ENCODE measurements at regions not wholly inside any gene's neighbourhood (a gene's known extent, or its start where the extent isn't known, plus 50 kb on each side); places are given as distances from the start of the nearest gene placed in this dataset.

- H3K36me3 ChIP-seq (ENCODE audit: control insufficient read depth, insufficient read depth, low read length): no peaks in the 10 kb centered on the region
- no peak overlapping the region for H3K27ac ChIP-seq (ENCODE audit: low read length)
- BruUV-seq (replicated peaks): no TSS peak
- POLR2A ChIA-PET: no interaction called here
- intact Hi-C loops (cut with micrococcal nuclease; ENCODE audit: unreplicated experiment) (no loop called here), in situ Hi-C loops (cut with HindIII; ENCODE audit: low pct_unique_long_range_greater_than_20kb, low sequenced_read_pairs) (no loop called here)
- no peak overlapping the region for H3K4me3 ChIP-seq (ENCODE audit: low read depth in 2 of 2, low read length in 2 of 2)
- peaks cover 2% of the 10 kb centered on the region for H3K27me3 ChIP-seq (ENCODE audit: control insufficient read depth, insufficient read depth, low read length)
- no peaks in the 10 kb centered on the region for H3K4me1 ChIP-seq (ENCODE audit: control insufficient read depth, insufficient read depth, low read length)
- CTCF ChIA-PET: no interaction called here
- TF ChIP-seq CTCF (IDR thresholded peaks at IDR 0.05) (no peak), TCF7L2 (IDR thresholded peaks at IDR 0.05; ENCODE audit: low read depth, low read length) (no peak), POLR2AphosphoS5 (IDR thresholded peaks at IDR 0.05; ENCODE audit: low read depth, low read length) (no peak), SIN3A (IDR thresholded peaks at IDR 0.05; ENCODE audit: borderline replicate concordance, insufficient read depth, low read depth, low read length) (no peak), REST (IDR thresholded peaks at IDR 0.05; ENCODE audit: insufficient read depth in 1 of 2, low read depth in 2 of 2, low read length in 1 of 2) (no peak)
- ATAC-seq (no peak), DNase-seq (ENCODE audit: low read depth, low spot score) (no peak)
- no peaks in the 10 kb centered on the region for H3K9me3 ChIP-seq (ENCODE audit: control insufficient read depth, insufficient read depth, low read depth, low read length)
These were observed 126.2 kb downstream of the SEC23IP start for GRCh38 chr10:120018695-120019094.

GRCh38 chr10:120019568-120019967 lies 127.0 kb downstream of the SEC23IP start:
- H3K27me3 ChIP-seq (ENCODE audit: control insufficient read depth, insufficient read depth, low read length): peaks cover 2% of the 10 kb centered on the region
- intact Hi-C loops (cut with micrococcal nuclease; ENCODE audit: unreplicated experiment): no loop called here
- H3K9me3 ChIP-seq (ENCODE audit: control insufficient read depth, insufficient read depth, low read depth, low read length): no peaks in the 10 kb centered on the region
- in situ Hi-C loops (cut with HindIII; ENCODE audit: low pct_unique_long_range_greater_than_20kb, low sequenced_read_pairs): no loop called here
- no TSS peak for BruUV-seq (replicated peaks)
- no peak overlapping the region for H3K27ac ChIP-seq (ENCODE audit: low read length)
- no peaks in the 10 kb centered on the region for H3K36me3 ChIP-seq (ENCODE audit: control insufficient read depth, insufficient read depth, low read length)
- ATAC-seq (no peak), DNase-seq (ENCODE audit: low read depth, low spot score) (no peak)
- H3K4me3 ChIP-seq (ENCODE audit: low read depth in 2 of 2, low read length in 2 of 2): no peak overlapping the region
- CTCF ChIA-PET: no interaction called here
- POLR2A ChIA-PET: no interaction called here
- no peaks in the 10 kb centered on the region for H3K4me1 ChIP-seq (ENCODE audit: control insufficient read depth, insufficient read depth, low read length)
- TF ChIP-seq TCF7L2 (IDR thresholded peaks at IDR 0.05; ENCODE audit: low read depth, low read length): no peak
- TF ChIP-seq REST (IDR thresholded peaks at IDR 0.05; ENCODE audit: insufficient read depth in 1 of 2, low read depth in 2 of 2, low read length in 1 of 2): no peak
- no peak for TF ChIP-seq POLR2AphosphoS5 (IDR thresholded peaks at IDR 0.05; ENCODE audit: low read depth, low read length)
- no peak for TF ChIP-seq SIN3A (IDR thresholded peaks at IDR 0.05; ENCODE audit: borderline replicate concordance, insufficient read depth, low read depth, low read length)
- no peak for TF ChIP-seq CTCF (IDR thresholded peaks at IDR 0.05)
